Neural progenitor cell (in vitro differentiated cells): ENCODE measurements at regions not wholly inside any gene's neighbourhood (a gene's known extent, or its start where the extent isn't known, plus 50 kb on each side); places are given as distances from the start of the nearest gene placed in this dataset.

Experiments used
- DNase-seq: peaks from one replicate; pipeline ENCODE4 v3.0.0-alpha.2; 2016; ENCODE audit warnings: low spot score
- H2AFZ ChIP-seq: fragments of 200-600 bp; sonication (generic); replicated peaks from 2 replicates; pipeline ENCODE4 v1.6.1; 2016; ENCODE audit warnings: antibody characterized with exemption
- H3F3A ChIP-seq: fragments of 200-600 bp; sonication (generic); 2 replicates; pipeline ENCODE4 v1.6.1; 2016; ENCODE audit warnings: antibody characterized with exemption, low read depth
- H3K27ac ChIP-seq: fragments of 200-600 bp; sonication (generic); 2 replicates; pipeline ENCODE4 v1.5.1; 2016; ENCODE audit warnings: mild to moderate bottlenecking
- H3K27me3 ChIP-seq: fragments of 200-600 bp; sonication (generic); 2 replicates; pipeline ENCODE4 v1.6.1; 2016; ENCODE audit warnings: mild to moderate bottlenecking, moderate library complexity
- H3K36me3 ChIP-seq: fragments of 200-600 bp; sonication (generic); 2 replicates; pipeline ENCODE4 v1.5.1; 2016
- H3K4me1 ChIP-seq: fragments of 200-600 bp; sonication (generic); 2 replicates; pipeline ENCODE4 v1.6.1; 2016; ENCODE audit warnings: mixed run types
- H3K4me2 ChIP-seq: fragments of 200-600 bp; sonication (generic); 2 replicates; pipeline ENCODE4 v1.6.1; 2016
- H3K4me3 ChIP-seq: fragments of 200-600 bp; sonication (generic); 2 replicates; pipeline ENCODE4 v1.5.1; 2016
- H3K79me2 ChIP-seq: fragments of 200-600 bp; sonication (generic); 2 replicates; pipeline ENCODE4 v1.6.1; 2016; ENCODE audit warnings: low read depth
- H3K9ac ChIP-seq: fragments of 200-600 bp; sonication (generic); 2 replicates; pipeline ENCODE4 v1.6.1; 2016
- H3K9me3 ChIP-seq: fragments of 200-600 bp; sonication (generic); 2 replicates; pipeline ENCODE4 v1.5.1; 2016; ENCODE audit warnings: low read depth
- H4K20me1 ChIP-seq: fragments of 200-600 bp; sonication (generic); 2 replicates; pipeline ENCODE4 v1.6.1; 2016; ENCODE audit warnings: low read depth
- H3K27ac Mint-ChIP-seq: 3 replicates; pipeline ENCODE4 v1.8.0; 2021; ENCODE audit warnings: mixed read lengths
- H3K27me3 Mint-ChIP-seq: 2 replicates; pipeline ENCODE4 v1.8.0; 2022; ENCODE audit warnings: low read depth, mild to moderate bottlenecking, inconsistent platforms, moderate library complexity, mixed read lengths; ENCODE audit not compliant: insufficient read depth
- H3K36me3 Mint-ChIP-seq: 3 replicates; pipeline ENCODE4 v1.8.0; 2021; ENCODE audit warnings: mixed read lengths
- H3K4me1 Mint-ChIP-seq: 3 replicates; pipeline ENCODE4 v1.8.0; 2021; ENCODE audit warnings: mixed read lengths
- H3K4me3 Mint-ChIP-seq: 3 replicates; pipeline ENCODE4 v1.8.0; 2021; ENCODE audit warnings: mild to moderate bottlenecking, moderate library complexity, mixed read lengths
- H3K9me3 Mint-ChIP-seq: 3 replicates; pipeline ENCODE4 v1.8.0; 2020; ENCODE audit warnings: mixed read lengths
- CTCF ChIP-seq: fragments of 200-600 bp; sonication (generic); IDR thresholded peaks from 2 replicates; pipeline ENCODE4 v1.5.1; 2017; ENCODE audit warnings: antibody characterized with exemption, mild to moderate bottlenecking
- EZH2 ChIP-seq: fragments of 200-600 bp; sonication (generic); IDR thresholded peaks from 2 replicates; pipeline ENCODE4 v1.6.1; 2017; ENCODE audit warnings: antibody characterized with exemption, mild to moderate bottlenecking, moderate library complexity
- EZH2phosphoT487 ChIP-seq: fragments of 200-600 bp; sonication (generic); IDR thresholded peaks from 2 replicates; pipeline ENCODE4 v1.6.1; 2017; ENCODE audit warnings: antibody characterized with exemption

- no peak overlapping the region for H3K9ac ChIP-seq
- peaks cover 2% of the 10 kb centered on the region for H3K27me3 Mint-ChIP-seq
- H3K36me3 ChIP-seq: no peaks in the 10 kb centered on the region
- no peak overlapping the region for H3K27ac ChIP-seq
- no peaks in the 10 kb centered on the region for H3K9me3 ChIP-seq
- H4K20me1 ChIP-seq: no peaks in the 10 kb centered on the region
- H3F3A ChIP-seq: no peaks in the 10 kb centered on the region
- DNase-seq: no peak
- no peaks in the 10 kb centered on the region for H3K36me3 Mint-ChIP-seq
- no peaks in the 10 kb centered on the region for H3K9me3 Mint-ChIP-seq
- no peak overlapping the region for H2AFZ ChIP-seq
- no peaks in the 10 kb centered on the region for H3K27me3 ChIP-seq
- H3K4me3 ChIP-seq: no peak overlapping the region
- no peak overlapping the region for H3K27ac Mint-ChIP-seq
- no peaks in the 10 kb centered on the region for H3K4me1 Mint-ChIP-seq
- no peak overlapping the region for H3K4me2 ChIP-seq
- H3K4me3 Mint-ChIP-seq: no peak overlapping the region
- H3K4me1 ChIP-seq: no peaks in the 10 kb centered on the region
- TF ChIP-seq EZH2phosphoT487 (no peak), CTCF (no peak), EZH2 (no peak)
- no peaks in the 10 kb centered on the region for H3K79me2 ChIP-seq
Observed at GRCh38 chr5:159638481-159638880, 277.8 kb upstream of the ADRA1B start.

GRCh38 chr5:159638954-159639559, 277.2 kb upstream of the ADRA1B start:
- no peaks in the 10 kb centered on the region for H3K27me3 ChIP-seq
- Mint-ChIP-seq H3K36me3 (no peaks in the 10 kb centered on the region), H3K27ac (no peak overlapping the region), H3K27me3 (peaks cover 2% of the 10 kb centered on the region), H3K9me3 (no peaks in the 10 kb centered on the region), H3K4me1 (no peaks in the 10 kb centered on the region), H3K4me3 (no peak overlapping the region)
- H3F3A ChIP-seq: no peaks in the 10 kb centered on the region
- TF ChIP-seq EZH2phosphoT487 (no peak), EZH2 (no peak), CTCF (no peak)
- H3K9me3 ChIP-seq: no peaks in the 10 kb centered on the region
- H3K36me3 ChIP-seq: no peaks in the 10 kb centered on the region
- H4K20me1 ChIP-seq: no peaks in the 10 kb centered on the region
- no peak overlapping the region for H3K9ac ChIP-seq
- DNase-seq: no peak
- no peak overlapping the region for H3K4me3 ChIP-seq
- H3K4me1 ChIP-seq: no peaks in the 10 kb centered on the region
- no peak overlapping the region for H3K4me2 ChIP-seq
- no peak overlapping the region for H2AFZ ChIP-seq
- H3K27ac ChIP-seq: no peak overlapping the region
- H3K79me2 ChIP-seq: no peaks in the 10 kb centered on the region

GRCh38 chr5:159639590-159639989, 276.7 kb upstream of the ADRA1B start:
- no peak overlapping the region for H2AFZ ChIP-seq
- H3F3A ChIP-seq: no peaks in the 10 kb centered on the region
- Mint-ChIP-seq H3K27me3 (peaks cover 2% of the 10 kb centered on the region), H3K27ac (no peak overlapping the region), H3K4me1 (no peaks in the 10 kb centered on the region), H3K4me3 (no peak overlapping the region), H3K36me3 (no peaks in the 10 kb centered on the region), H3K9me3 (no peaks in the 10 kb centered on the region)
- H3K4me3 ChIP-seq: no peak overlapping the region
- no peaks in the 10 kb centered on the region for H4K20me1 ChIP-seq
- H3K27ac ChIP-seq: no peak overlapping the region
- no peak overlapping the region for H3K4me2 ChIP-seq
- H3K27me3 ChIP-seq: no peaks in the 10 kb centered on the region
- H3K79me2 ChIP-seq: no peaks in the 10 kb centered on the region
- no peaks in the 10 kb centered on the region for H3K9me3 ChIP-seq
- no peaks in the 10 kb centered on the region for H3K36me3 ChIP-seq
- no peak for DNase-seq
- TF ChIP-seq EZH2: no peak
- no peak for TF ChIP-seq EZH2phosphoT487
- TF ChIP-seq CTCF: no peak
- H3K9ac ChIP-seq: no peak overlapping the region
- H3K4me1 ChIP-seq: no peaks in the 10 kb centered on the region
